HG03558 (cell line): ENCODE measurements at regions not wholly inside any gene's neighbourhood (a gene's known extent, or its start where the extent isn't known, plus 50 kb on each side); places are given as distances from the start of the nearest gene placed in this dataset.

Source experiments
- ATAC-seq: cut with Tn5 transposase; IDR thresholded peaks from one replicate; pipeline ENCODE4 v1.9.1; 2021; ENCODE audit warnings: moderate number of reproducible peaks; ENCODE audit not compliant: unreplicated experiment; ENCODE audit errors: extremely low read depth

DNA sequence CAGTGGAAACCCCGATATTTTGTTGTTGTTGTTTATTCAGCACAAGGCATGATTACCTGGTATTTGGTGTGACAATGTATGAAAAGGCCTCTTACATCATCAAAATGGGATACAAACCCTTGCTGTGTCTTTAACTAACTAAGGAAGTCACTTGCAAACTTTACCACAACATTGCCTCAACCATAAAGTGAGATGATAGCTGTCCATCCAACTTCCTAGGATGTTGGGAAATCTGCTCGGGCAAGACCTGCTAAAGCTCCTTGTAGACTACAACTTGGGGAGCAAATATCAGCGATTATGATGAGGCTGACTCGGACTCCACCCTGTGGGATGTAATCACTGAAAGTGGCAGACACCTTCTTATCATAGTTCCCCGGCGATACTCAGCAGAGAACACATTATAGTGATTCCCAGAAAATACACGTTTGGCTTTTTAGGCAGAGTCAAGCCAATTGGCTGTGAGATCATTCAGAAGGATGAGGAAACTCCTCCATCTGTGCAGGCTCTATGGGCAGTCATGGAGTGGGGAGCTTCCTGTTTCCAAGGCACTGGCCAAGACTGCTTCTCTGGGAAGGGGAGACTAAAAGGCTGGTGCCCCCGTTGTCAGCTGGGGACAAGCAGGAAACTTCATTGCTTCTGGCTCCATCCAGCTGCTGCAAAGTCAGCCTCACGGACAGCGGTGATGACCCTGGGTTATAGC lies 289.0 kb downstream of the RNF144A start:
- ATAC-seq: no peak

DNA sequence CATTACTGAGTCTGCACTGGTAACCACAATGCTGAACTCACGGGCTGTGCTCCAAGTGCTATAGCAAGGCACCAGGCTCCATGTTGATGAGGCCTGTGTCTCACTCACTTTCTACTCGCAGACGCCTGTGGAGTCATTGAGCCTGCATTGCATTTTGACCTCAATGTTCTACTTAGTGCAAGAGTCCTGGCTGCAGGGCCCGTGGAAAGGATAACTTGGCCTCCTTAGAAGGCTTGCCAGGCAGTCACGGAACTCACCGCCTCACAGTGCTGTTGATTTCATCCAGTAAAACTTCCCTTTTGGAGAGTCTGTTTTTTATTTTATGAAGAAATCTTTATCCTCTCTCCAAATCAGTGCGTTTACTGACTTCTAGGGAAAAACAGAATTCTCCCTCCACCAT lies 290.4 kb downstream of the RNF144A start:
- no peak for ATAC-seq

DNA sequence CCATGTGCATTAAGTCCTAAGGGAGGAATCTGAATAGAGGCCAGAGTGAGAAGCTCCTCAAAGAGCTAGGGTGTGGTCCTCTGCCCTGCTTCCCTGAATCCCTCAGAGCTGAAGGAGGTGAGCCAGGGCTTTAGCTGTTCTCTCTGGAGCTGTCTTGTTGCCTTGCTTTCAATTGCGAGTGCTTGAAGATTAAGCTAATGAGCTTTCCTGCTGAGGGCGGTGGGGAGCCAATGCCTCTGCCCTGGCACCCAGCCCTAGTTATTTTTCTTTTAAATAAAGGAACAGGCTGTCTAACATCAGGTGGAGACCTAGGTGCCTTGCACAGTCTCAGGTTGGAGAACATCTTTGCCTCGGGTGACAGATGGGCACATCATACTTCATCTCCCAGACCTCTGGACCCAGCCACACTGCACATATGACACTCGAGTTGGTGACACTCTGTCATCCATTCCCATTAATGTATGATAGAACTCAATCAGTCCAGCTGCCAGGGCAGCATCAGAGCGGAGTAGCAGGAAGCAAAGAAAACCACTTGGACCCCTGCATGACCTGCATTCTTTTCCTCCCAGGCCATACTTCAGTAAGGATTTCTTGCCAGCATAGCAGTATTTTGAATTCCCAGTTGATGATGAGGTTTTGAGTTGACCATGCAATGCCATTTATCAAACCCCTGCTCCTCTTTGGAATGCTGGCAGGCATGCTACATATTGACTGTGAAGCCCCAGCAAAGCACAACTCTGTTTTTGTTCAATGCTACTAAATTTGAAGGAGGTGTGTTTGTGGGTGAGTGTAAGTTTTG lies 292.7 kb downstream of the RNF144A start:
- ATAC-seq: no peak

DNA sequence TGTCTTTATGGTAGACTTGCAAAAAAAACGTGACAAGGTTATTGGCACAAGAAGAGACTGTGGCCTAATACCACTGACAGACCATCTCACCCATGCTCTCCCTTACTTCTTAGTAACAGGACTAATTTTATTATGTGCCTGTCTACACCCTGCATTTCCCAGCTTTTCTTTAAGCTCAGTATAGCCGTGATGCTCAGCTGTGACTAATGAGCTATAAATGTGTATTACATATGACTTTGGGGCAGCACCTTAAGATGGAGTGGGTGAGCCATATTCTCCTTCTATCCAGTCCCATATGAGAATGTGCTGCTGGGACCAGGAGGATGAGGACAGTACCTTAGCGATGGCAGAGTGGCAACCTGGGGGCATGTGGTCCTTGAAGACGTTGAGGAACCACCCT lies 293.5 kb downstream of the RNF144A start:
- no peak for ATAC-seq

DNA sequence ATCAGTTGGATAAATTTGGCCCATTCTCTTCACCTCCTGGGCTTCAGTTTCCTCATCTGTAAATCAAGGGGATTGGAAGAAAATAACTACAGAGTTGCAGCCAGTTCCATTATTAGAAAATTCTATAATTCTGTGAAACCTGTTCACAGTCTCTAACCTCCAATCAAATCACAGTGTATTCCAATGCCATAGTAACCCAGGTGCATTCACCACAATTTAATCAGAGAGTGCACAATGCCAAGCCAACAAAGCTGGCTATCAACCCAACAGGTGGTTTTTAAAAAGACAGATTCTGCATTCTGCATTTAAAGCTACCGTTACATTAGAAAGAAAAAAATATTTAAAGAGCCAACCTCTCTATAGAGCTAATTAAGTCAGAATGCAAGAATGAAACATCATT lies 308.6 kb downstream of the RNF144A start:
- ATAC-seq: no peak

DNA sequence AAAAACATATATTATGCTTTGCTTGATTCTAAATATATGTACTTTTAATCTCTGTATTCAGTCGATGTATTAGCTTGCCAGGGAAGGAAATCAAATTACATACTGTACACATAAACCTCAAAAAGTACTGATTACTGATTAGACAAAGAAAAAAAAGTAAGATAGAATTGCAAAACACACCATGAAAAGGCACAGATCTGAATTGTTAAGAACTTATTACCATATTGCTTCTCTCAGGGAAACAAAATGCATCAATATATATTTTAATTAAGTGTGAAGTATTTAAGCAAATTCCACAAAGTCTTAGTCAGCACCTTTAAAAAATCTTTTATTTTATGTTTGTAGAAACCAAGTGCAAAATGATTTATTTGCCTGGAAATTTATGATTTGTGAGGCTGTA lies 309.3 kb downstream of the RNF144A start:
- ATAC-seq: no peak

DNA sequence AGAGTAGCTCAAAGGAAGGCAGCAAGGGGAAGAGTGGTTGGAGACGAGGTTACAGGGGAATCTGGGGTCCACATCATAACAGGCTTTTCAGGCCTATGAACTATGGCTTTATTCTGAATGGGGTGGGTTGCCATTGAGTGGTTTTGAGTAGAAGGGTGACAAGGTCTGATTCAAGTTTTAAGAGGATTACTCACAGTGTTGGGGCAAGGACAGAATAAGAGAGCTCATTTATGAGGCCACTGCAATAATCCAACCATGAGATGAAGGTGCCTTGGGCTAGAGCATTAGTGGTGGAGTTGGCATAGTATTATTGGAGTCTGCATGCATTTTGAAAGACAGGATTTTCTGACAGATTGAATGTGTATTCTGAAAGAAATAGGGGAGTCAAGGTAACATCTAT lies 315.9 kb downstream of the RNF144A start:
- ATAC-seq: no peak

DNA sequence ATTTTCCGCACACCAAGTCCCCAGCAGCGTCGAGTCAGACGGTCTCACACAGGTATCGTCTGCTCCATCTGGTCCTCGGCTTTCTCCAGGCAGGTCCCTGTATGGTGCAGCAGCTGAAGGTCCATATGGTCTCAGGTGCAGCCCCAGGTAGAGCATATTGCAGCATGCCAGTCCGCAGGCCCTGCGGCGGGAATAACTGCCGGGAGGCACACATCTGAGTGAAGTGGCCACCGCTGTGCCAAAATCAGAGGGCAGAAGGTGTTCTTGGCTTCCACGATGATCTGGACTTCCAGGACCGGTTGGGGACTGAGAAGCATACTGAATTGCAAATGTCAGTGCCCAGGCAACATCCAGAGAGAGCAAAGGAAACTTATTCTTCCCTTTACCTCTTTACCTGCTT lies 320.3 kb downstream of the RNF144A start:
- ATAC-seq: no peak

DNA sequence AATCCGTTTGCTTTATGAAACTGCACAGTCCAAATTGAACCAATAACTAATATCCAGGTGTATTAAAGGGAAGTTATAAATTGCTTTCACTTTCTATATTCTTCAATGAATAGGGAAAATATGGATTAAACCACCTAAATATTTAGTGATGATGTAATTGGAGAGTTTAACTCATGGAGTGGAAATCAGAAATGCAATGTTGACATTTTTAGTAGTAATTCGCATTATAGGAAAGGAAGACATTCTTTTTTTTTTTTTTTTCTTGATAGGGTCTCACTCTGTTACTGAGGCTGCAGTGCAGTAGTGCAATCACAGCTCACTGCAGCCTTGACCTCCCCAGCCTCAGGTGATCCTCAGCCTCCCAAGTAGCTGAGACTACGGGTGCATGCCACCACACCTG lies 321.9 kb downstream of the RNF144A start:
- ATAC-seq: no peak

DNA sequence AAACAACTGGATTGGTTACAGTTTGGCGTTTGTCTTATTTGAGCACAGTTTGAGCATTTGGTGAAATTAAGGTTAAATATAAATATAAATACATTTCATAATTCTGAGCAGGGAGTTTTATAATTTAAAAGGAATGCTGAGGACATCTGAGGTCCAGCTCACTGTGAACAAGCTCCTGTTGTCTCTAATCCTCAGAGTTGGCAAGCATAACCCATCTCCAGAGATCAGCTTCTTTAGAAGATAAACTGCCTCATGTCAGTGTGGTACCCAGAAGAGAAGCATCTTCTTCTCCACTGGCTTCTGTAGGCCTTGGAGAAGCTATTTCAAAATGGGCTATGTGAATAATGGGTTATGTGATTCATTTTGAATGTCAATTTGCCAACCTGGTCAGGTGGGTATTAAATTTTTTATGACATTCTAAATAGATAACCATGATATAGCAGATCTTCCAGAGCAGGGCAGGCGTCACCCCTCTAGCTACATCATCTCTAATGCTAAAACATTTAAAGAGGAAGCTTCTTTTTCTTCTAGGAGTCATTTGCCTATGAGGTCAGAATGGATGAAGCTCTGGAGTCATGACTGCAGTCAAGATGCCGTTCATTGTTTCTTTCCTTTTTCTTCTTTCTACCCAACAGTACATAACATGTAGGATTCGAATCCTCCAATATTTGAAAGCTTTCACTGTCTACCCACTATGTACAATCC lies 324.0 kb downstream of the RNF144A start:
- no peak for ATAC-seq

DNA sequence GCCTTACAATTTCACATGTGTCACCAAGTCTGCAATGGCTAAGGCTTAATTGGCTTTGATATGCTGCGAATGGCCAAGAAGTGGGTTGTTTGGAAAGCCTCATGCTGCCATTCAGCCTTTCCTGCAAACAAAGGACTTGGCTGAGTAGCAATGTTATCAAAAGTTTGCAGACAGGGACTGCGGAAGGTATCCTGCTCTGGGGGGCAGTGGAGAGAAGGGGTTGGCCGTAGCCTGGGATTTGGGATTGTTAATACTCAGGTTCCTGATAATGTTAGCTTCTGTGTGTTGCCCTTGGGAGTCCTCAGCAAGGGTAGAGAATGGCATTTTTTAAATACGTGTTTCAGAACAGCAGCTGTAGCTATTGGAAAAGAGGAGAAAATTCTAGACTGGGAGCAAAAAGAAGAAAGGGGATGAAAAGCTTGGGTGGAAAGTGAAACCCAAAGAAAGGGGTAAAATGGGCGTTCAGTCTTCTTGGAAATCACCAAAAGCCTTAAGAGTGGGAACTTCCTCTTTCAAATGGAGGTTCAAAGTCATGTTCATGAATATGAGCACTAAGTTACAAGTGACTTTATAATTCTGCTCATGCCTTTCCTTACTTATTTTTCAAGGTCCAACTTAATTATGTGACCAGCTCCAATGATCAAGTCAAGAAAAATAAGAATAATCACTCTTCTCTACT lies 325.1 kb downstream of the RNF144A start:
- ATAC-seq: no peak

DNA sequence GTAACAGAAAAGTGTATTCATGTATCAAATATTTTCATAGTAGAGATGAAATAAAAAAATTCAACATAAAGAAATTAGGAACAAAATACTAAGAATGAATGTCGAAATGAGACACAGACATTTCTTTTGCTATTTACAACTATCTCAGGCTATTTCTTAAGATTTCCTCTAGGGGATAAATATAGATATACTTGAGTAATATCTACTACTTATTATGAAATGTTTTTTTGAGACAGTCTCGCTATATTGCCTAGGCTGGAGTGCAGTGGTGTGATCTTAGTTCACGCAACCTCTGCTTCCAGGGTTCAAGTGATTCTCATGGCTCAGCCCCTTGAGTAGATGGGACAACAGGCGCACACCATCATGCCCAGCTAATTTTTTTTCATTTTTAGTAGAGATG lies 326.1 kb downstream of the RNF144A start:
- ATAC-seq: no peak

DNA sequence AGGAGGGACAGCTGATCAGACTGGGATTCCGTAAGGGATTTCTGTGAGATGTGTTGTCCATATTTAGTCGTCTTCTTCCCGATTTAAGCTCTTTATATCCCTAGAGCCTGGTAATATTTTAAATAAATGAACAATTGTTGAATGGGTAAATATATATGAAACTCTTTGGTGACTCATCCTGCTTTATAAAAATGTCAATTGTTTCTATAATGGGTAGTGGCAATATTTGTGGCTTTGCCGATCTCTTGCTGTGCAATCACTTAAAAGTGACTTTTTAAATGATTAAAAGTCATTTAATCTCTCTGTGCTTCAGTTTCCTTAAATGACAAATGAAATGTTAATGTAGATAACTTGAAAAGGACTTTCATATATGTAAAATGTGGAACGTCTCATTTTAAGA lies 339.2 kb downstream of the RNF144A start:
- no peak for ATAC-seq

DNA sequence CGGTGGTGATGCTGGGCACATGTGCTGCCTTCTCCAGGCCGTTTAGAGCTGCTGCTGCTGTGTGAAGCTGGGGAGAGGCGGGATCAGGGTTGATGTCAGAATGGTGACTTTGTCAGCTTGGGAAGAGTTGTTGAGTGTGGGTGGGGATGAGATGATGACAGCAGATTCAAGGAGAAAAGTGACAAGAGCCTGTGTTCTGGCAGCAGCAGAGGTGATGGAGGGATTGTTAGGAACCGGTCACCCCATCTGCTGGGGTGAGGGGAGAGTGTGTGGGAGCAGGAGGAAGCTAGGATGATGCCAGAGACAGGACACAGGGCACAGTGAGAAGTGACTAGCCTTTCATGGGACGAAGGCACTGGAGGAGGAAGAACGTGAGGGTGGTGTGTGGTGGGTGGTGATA lies 345.5 kb downstream of the RNF144A start:
- no peak for ATAC-seq

DNA sequence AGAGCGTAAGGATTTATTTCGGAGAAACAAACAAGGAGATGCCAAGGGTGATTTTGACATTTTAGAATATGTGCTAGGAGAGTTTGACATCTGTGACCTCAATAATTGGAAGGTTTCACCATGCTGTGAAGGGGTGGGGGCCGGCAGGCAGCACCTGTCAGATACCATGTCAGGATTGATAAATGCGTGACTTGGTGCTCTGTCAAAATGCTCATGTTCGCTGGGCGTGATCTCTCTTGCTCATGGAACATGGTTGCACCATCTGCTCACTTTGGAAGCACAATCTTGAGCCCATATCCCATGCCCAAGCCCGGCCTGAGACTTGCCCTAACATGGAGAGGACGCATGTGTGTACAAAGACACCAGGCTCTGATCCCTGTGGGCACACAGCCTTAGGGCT lies 347.6 kb downstream of the RNF144A start:
- ATAC-seq: no peak

DNA sequence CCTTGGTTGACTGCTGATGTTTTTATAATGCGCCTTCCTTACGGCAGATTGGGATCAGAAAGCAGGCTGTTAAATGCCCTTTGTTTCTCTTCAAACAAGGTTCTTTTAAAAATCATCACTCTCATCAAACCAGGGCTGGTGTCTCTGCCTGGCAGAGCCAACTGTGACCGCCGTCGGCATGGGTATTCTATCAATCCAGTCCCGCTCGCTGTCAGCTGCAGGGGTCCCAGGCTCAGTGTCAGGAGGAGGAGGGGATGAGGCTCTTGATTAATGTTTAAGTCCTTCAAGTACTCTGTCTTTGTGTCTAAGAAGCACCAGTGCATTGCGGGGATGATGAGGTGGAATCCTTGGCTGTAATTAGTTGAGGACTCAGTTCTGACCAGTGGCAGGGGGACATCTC lies 348.1 kb downstream of the RNF144A start:
- no peak for ATAC-seq

DNA sequence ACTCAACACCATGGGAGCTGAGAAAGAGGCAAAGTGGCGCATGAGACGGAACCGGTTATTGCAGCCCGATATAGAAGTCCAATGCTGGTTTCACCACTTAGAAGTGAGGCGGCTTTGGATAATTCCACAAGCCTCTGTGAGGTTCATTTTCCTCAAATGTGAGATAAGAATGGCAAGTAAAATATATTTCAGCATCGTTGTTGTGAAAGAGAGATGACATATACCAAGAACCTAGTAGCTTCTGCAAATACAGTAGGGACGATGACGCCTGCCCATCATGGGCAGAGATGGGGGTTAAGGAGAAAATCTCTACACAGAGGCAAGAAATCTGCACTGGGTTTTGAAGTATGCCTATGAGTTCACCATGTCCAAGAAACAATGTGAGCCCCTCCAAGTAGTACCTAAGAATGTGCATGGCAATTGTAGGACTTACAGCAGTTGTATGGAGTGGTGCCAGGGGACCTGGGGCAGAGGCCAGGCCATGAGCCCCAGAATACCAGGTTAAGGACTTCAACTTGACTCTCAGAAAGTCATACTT lies 352.0 kb downstream of the RNF144A start:
- ATAC-seq: no peak

DNA sequence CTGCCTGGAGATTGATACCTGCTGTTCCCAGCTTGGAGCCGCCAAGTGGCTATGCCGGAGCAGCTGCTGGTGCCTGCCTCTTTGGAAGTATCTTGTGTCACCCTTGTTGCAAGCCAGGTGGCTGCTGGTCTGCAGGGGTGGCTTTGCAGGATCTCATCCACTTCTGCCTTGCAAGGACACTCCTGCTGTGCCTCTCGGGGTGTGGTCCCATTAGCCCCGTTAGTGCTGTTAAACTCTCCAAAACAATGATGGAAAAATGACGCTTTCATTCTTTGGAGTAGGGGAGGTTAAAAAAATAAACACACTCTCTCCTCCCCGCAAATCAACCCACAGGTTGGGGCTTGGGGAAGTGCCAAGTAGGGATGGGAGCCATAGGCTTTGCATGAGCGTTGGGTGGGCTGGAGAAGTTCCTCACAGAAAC lies 352.8 kb downstream of the RNF144A start:
- ATAC-seq: no peak

DNA sequence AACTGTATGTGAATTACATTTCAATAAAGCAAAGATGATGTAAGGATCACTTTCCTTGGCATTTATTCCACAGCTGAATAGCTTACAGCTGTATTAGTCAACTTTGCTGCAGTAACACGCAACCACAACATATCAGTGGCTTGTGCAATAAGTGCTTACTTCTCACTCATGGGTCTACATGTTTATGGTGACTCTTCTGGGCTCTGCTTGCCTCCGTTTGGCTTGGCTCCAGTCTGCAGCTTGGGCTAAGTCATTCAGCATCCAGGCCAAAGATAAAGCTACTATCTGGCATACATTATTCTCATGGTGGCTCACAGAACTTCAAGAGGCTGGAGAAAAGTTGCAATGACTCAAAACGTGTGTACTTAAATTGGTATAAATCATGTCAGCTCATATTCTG lies 355.0 kb downstream of the RNF144A start:
- ATAC-seq: no peak

DNA sequence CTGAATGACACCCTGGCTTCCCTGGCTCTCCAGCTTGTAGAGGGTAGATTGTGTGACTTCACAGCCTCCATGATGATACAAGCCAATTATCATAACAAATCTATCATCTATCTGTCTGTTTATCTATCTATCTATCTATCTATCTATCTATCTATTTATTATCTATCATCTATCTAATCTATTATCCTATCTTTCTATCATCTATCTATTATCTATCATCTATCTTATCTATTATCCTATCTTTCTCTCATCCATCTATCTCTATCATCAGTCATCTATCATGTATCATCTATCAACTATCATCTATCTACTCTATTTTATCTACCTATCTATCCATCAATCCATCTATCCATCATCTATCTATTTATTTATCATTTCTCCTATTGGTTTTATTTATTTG lies 361.8 kb downstream of the RNF144A start:
- ATAC-seq: no peak
